ENCODE measurements at regions not wholly inside any gene's neighbourhood (a gene's known extent, or its start where the extent isn't known, plus 50 kb on each side); places are given as distances from the start of the nearest gene placed in this dataset.
"Not testable (repeated sequence)": the region's sequence is repeated elsewhere in the genome, so short reads cannot be mapped to it uniquely, and the experiment has no call there.

- Histone ChIP-seq H3K36me3 (ENCODE audit: insufficient read depth, low read length) (no peaks in the 10 kb centered on the region), H3K9me3 (ENCODE audit: control insufficient read depth, insufficient read depth, low read length) (no peaks in the 10 kb centered on the region), H3K4me1 (ENCODE audit: insufficient read depth, low read length) (peaks cover 17% of the 10 kb centered on the region), H3K9ac (ENCODE audit: low read depth, low read length) (no peak overlapping the region)
Observed at GRCh38 chr12:24374452-24374851, 425.0 kb upstream of the SOX5 start.

GRCh38 chr12:24373004-24373403 is 423.5 kb upstream of the SOX5 start:
- Histone ChIP-seq H3K4me1 (ENCODE audit: insufficient read depth, low read length) (peaks cover 4% of the 10 kb centered on the region), H3K9ac (ENCODE audit: low read depth, low read length) (no peak overlapping the region), H3K36me3 (ENCODE audit: insufficient read depth, low read length) (no peaks in the 10 kb centered on the region), H3K9me3 (ENCODE audit: control insufficient read depth, insufficient read depth, low read length) (no peaks in the 10 kb centered on the region)

GRCh38 chr12:24366514-24366913 is 417.0 kb upstream of the SOX5 start:
- no peaks in the 10 kb centered on the region for H3K4me1 ChIP-seq (ENCODE audit: insufficient read depth, low read length)
- no peaks in the 10 kb centered on the region for H3K9me3 ChIP-seq (ENCODE audit: control insufficient read depth, insufficient read depth, low read length)
- no peaks in the 10 kb centered on the region for H3K36me3 ChIP-seq (ENCODE audit: insufficient read depth, low read length)
- no peak overlapping the region for H3K9ac ChIP-seq (ENCODE audit: low read depth, low read length)

- Histone ChIP-seq H3K9me3 (ENCODE audit: control insufficient read depth, insufficient read depth, low read length) (no peaks in the 10 kb centered on the region), H3K9ac (ENCODE audit: low read depth, low read length) (no peak overlapping the region), H3K36me3 (ENCODE audit: insufficient read depth, low read length) (no peaks in the 10 kb centered on the region), H3K4me1 (ENCODE audit: insufficient read depth, low read length) (no peaks in the 10 kb centered on the region)
Observed at GRCh38 chr12:24364921-24365320, 415.5 kb upstream of the SOX5 start.

- H3K4me1 ChIP-seq (ENCODE audit: insufficient read depth, low read length) = no peaks in the 10 kb centered on the region
- no peak overlapping the region for H3K9ac ChIP-seq (ENCODE audit: low read depth, low read length)
- H3K36me3 ChIP-seq (ENCODE audit: insufficient read depth, low read length) = no peaks in the 10 kb centered on the region
- H3K9me3 ChIP-seq (ENCODE audit: control insufficient read depth, insufficient read depth, low read length) = no peaks in the 10 kb centered on the region
Observed at GRCh38 chr12:24363177-24363754, 413.8 kb upstream of the SOX5 start.

- Histone ChIP-seq H3K4me1 (ENCODE audit: insufficient read depth, low read length) (no peaks in the 10 kb centered on the region), H3K9ac (ENCODE audit: low read depth, low read length) (no peak overlapping the region)
Observed at GRCh38 chr12:24361877-24362580, 412.6 kb upstream of the SOX5 start.

GRCh38 chr12:24360907-24361306 is 411.4 kb upstream of the SOX5 start:
- H3K9me3 ChIP-seq (ENCODE audit: control insufficient read depth, insufficient read depth, low read length) = no peaks in the 10 kb centered on the region
- no peaks in the 10 kb centered on the region for H3K36me3 ChIP-seq (ENCODE audit: insufficient read depth, low read length)
- H3K4me1 ChIP-seq (ENCODE audit: insufficient read depth, low read length) = no peaks in the 10 kb centered on the region
- H3K9ac ChIP-seq (ENCODE audit: low read depth, low read length) = no peak overlapping the region

More at GRCh38 chr12:24361877-24362580, 412.6 kb upstream of the SOX5 start:
- H3K9me3 ChIP-seq (ENCODE audit: control insufficient read depth, insufficient read depth, low read length) = no peaks in the 10 kb centered on the region
- no peaks in the 10 kb centered on the region for H3K36me3 ChIP-seq (ENCODE audit: insufficient read depth, low read length)

GRCh38 chr12:24360461-24360860 is 411.0 kb upstream of the SOX5 start:
- Histone ChIP-seq H3K36me3 (ENCODE audit: insufficient read depth, low read length) (no peaks in the 10 kb centered on the region), H3K9me3 (ENCODE audit: control insufficient read depth, insufficient read depth, low read length) (no peaks in the 10 kb centered on the region), H3K4me1 (ENCODE audit: insufficient read depth, low read length) (no peaks in the 10 kb centered on the region), H3K9ac (ENCODE audit: low read depth, low read length) (no peak overlapping the region)

- H3K9me3 ChIP-seq (ENCODE audit: control insufficient read depth, insufficient read depth, low read length) = no peaks in the 10 kb centered on the region
- H3K4me1 ChIP-seq (ENCODE audit: insufficient read depth, low read length) = no peaks in the 10 kb centered on the region
Observed at GRCh38 chr12:24360057-24360456, 410.6 kb upstream of the SOX5 start.

GRCh38 chr12:24359418-24359817 is 409.9 kb upstream of the SOX5 start:
- Histone ChIP-seq H3K36me3 (ENCODE audit: insufficient read depth, low read length) (no peaks in the 10 kb centered on the region), H3K4me1 (ENCODE audit: insufficient read depth, low read length) (no peaks in the 10 kb centered on the region), H3K9ac (ENCODE audit: low read depth, low read length) (no peak overlapping the region), H3K9me3 (ENCODE audit: control insufficient read depth, insufficient read depth, low read length) (no peaks in the 10 kb centered on the region)

More at GRCh38 chr12:24360057-24360456, 410.6 kb upstream of the SOX5 start:
- no peak overlapping the region for H3K9ac ChIP-seq (ENCODE audit: low read depth, low read length)
- H3K36me3 ChIP-seq (ENCODE audit: insufficient read depth, low read length) = no peaks in the 10 kb centered on the region

GRCh38 chr12:24356240-24356804 is 406.9 kb upstream of the SOX5 start:
- no peaks in the 10 kb centered on the region for H3K4me1 ChIP-seq (ENCODE audit: insufficient read depth, low read length)
- H3K36me3 ChIP-seq (ENCODE audit: insufficient read depth, low read length) = no peaks in the 10 kb centered on the region
- no peaks in the 10 kb centered on the region for H3K9me3 ChIP-seq (ENCODE audit: control insufficient read depth, insufficient read depth, low read length)
- no peak overlapping the region for H3K9ac ChIP-seq (ENCODE audit: low read depth, low read length)

- Histone ChIP-seq H3K4me1 (ENCODE audit: insufficient read depth, low read length) (no peaks in the 10 kb centered on the region), H3K36me3 (ENCODE audit: insufficient read depth, low read length) (no peaks in the 10 kb centered on the region), H3K9ac (ENCODE audit: low read depth, low read length) (no peak overlapping the region), H3K9me3 (ENCODE audit: control insufficient read depth, insufficient read depth, low read length) (no peaks in the 10 kb centered on the region; the same call in 1 of the 2 replicates)
Observed at GRCh38 chr12:24352363-24352762, 402.9 kb upstream of the SOX5 start.

- Histone ChIP-seq H3K36me3 (ENCODE audit: insufficient read depth, low read length) (no peaks in the 10 kb centered on the region), H3K9ac (ENCODE audit: low read depth, low read length) (no peak overlapping the region), H3K4me1 (ENCODE audit: insufficient read depth, low read length) (no peaks in the 10 kb centered on the region), H3K9me3 (ENCODE audit: control insufficient read depth, insufficient read depth, low read length) (no peaks in the 10 kb centered on the region; the same call in 1 of the 2 replicates)
Observed at GRCh38 chr12:24349051-24349799, 399.8 kb upstream of the SOX5 start.

- not testable (repeated sequence) for H3K4me1 ChIP-seq (ENCODE audit: insufficient read depth, low read length); H3K9ac ChIP-seq (ENCODE audit: low read depth, low read length); H3K9me3 ChIP-seq (ENCODE audit: control insufficient read depth, insufficient read depth, low read length)
Observed at GRCh38 chr12:24348180-24348579, 398.7 kb upstream of the SOX5 start.

More at GRCh38 chr12:24348180-24348579, 398.7 kb upstream of the SOX5 start:
- not testable (repeated sequence) for H3K36me3 ChIP-seq (ENCODE audit: insufficient read depth, low read length)

Data from ES-I3 (cell line).